ENCODE measurements at regions not wholly inside any gene's neighbourhood (a gene's known extent, or its start where the extent isn't known, plus 50 kb on each side); places are given as distances from the start of the nearest gene placed in this dataset.

GRCh38 chr13:39998166-39998565, 342.7 kb downstream of the COG6 start:
- DNase-seq (ENCODE audit: low read depth), result no peak
- H3K4me3 ChIP-seq (ENCODE audit: low read depth, low read length), result no peak overlapping the region

GRCh38 chr13:40002016-40002415, 346.6 kb downstream of the COG6 start:
- no peak overlapping the region for H3K4me3 ChIP-seq (ENCODE audit: low read depth, low read length)
- TF ChIP-seq MYC (IDR thresholded peaks at IDR 0.05; ENCODE audit: low read depth, low read length) (no peak), CTCF (IDR thresholded peaks at IDR 0.05; ENCODE audit: low read depth, low read length) (no peak), MAX (IDR thresholded peaks at IDR 0.05; ENCODE audit: low read depth, low read length) (no peak), POLR2A (IDR thresholded peaks at IDR 0.05; ENCODE audit: extremely low read depth, insufficient read length) (no peak)
- no peak for DNase-seq (ENCODE audit: low read depth)

More at GRCh38 chr13:39998166-39998565, 342.7 kb downstream of the COG6 start:
- TF ChIP-seq MAX (IDR thresholded peaks at IDR 0.05; ENCODE audit: low read depth, low read length), result no peak
- TF ChIP-seq POLR2A (IDR thresholded peaks at IDR 0.05; ENCODE audit: extremely low read depth, insufficient read length), result no peak
- TF ChIP-seq CTCF (IDR thresholded peaks at IDR 0.05; ENCODE audit: low read depth, low read length), result no peak
- TF ChIP-seq MYC (IDR thresholded peaks at IDR 0.05; ENCODE audit: low read depth, low read length), result no peak

- H3K4me3 ChIP-seq (ENCODE audit: low read depth, low read length), result no peak overlapping the region
- TF ChIP-seq MYC (IDR thresholded peaks at IDR 0.05; ENCODE audit: low read depth, low read length), result no peak
- TF ChIP-seq MAX (IDR thresholded peaks at IDR 0.05; ENCODE audit: low read depth, low read length), result no peak
- no peak for TF ChIP-seq POLR2A (IDR thresholded peaks at IDR 0.05; ENCODE audit: extremely low read depth, insufficient read length)
- no peak for TF ChIP-seq CTCF (IDR thresholded peaks at IDR 0.05; ENCODE audit: low read depth, low read length)
- DNase-seq (ENCODE audit: low read depth), result no peak
Observed at GRCh38 chr13:40013554-40013953, 358.1 kb downstream of the COG6 start.

- DNase-seq (ENCODE audit: low read depth), result no peak
- TF ChIP-seq CTCF (IDR thresholded peaks at IDR 0.05; ENCODE audit: low read depth, low read length) (no peak), MAX (IDR thresholded peaks at IDR 0.05; ENCODE audit: low read depth, low read length) (no peak), MYC (IDR thresholded peaks at IDR 0.05; ENCODE audit: low read depth, low read length) (no peak), POLR2A (IDR thresholded peaks at IDR 0.05; ENCODE audit: extremely low read depth, insufficient read length) (no peak)
- no peak overlapping the region for H3K4me3 ChIP-seq (ENCODE audit: low read depth, low read length)
Observed at GRCh38 chr13:40016953-40017660, 361.6 kb downstream of the COG6 start.

- TF ChIP-seq CTCF (IDR thresholded peaks at IDR 0.05; ENCODE audit: low read depth, low read length) (no peak), POLR2A (IDR thresholded peaks at IDR 0.05; ENCODE audit: extremely low read depth, insufficient read length) (no peak), MAX (IDR thresholded peaks at IDR 0.05; ENCODE audit: low read depth, low read length) (no peak), MYC (IDR thresholded peaks at IDR 0.05; ENCODE audit: low read depth, low read length) (no peak)
- DNase-seq (ENCODE audit: low read depth), result no peak
- H3K4me3 ChIP-seq (ENCODE audit: low read depth, low read length), result no peak overlapping the region
Observed at GRCh38 chr13:40017662-40018262, 362.3 kb downstream of the COG6 start.

Data from NB4 (cell line).